OCI-LY1 (cell line): ENCODE measurements at regions not wholly inside any gene's neighbourhood (a gene's known extent, or its start where the extent isn't known, plus 50 kb on each side); places are given as distances from the start of the nearest gene placed in this dataset.

Experiments used
- H2AFZ ChIP-seq: fragments of 200-600 bp; sonication (generic), shearing (Covaris generic); 2 replicates; pipeline ENCODE4 v1.6.0; 2014; ENCODE audit warnings: antibody characterized with exemption, mild to moderate bottlenecking, low read length
- H3F3A ChIP-seq: fragments of 200-600 bp; sonication (generic), shearing (Covaris generic); 2 replicates; pipeline ENCODE4 v1.6.0; 2014; ENCODE audit warnings: mild to moderate bottlenecking, antibody characterized with exemption, low read length, moderate library complexity; ENCODE audit not compliant: insufficient read depth
- H3K27ac ChIP-seq: fragments of 200-600 bp; sonication (generic); 2 replicates; pipeline ENCODE4 v1.5.1; 2014; ENCODE audit warnings: low read length, mixed run types, mild to moderate bottlenecking, low read depth; ENCODE audit not compliant: poor library complexity, severe bottlenecking
- H3K27me3 ChIP-seq: fragments of 200-600 bp; sonication (generic); 2 replicates; pipeline ENCODE4 v1.6.0; 2014; ENCODE audit warnings: antibody characterized with exemption, mild to moderate bottlenecking, low read length, moderate library complexity; ENCODE audit not compliant: insufficient read depth
- H3K36me3 ChIP-seq: fragments of 200-600 bp; sonication (generic); 2 replicates; pipeline ENCODE4 v1.6.1; 2014; ENCODE audit warnings: mild to moderate bottlenecking, antibody characterized with exemption, low read length, moderate library complexity, mixed read lengths; ENCODE audit not compliant: insufficient read depth
- H3K4me1 ChIP-seq: fragments of 200-600 bp; sonication (generic); 2 replicates; pipeline ENCODE4 v1.5.1; 2014; ENCODE audit warnings: mild to moderate bottlenecking, low read length, moderate library complexity; ENCODE audit not compliant: insufficient read depth, severe bottlenecking
- H3K4me2 ChIP-seq: fragments of 200-600 bp; sonication (generic), shearing (Covaris generic); 2 replicates; pipeline ENCODE4 v1.6.1; 2014; ENCODE audit warnings: low read length
- H3K4me3 ChIP-seq: fragments of 200-600 bp; sonication (generic); 2 replicates; pipeline ENCODE4 v1.5.1; 2014; ENCODE audit warnings: low read length, low read depth, mild to moderate bottlenecking, mixed read lengths; ENCODE audit not compliant: poor library complexity, severe bottlenecking
- H3K79me2 ChIP-seq: fragments of 200-600 bp; shearing (Covaris generic); 2 replicates; pipeline ENCODE4 v1.6.1; 2016; ENCODE audit warnings: mixed run types, low read length, mixed read lengths; ENCODE audit not compliant: insufficient read depth
- H3K9ac ChIP-seq: fragments of 200-600 bp; sonication (generic), shearing (Covaris generic); 2 replicates; pipeline ENCODE4 v1.6.1; 2014; ENCODE audit warnings: mild to moderate bottlenecking, low read length, mixed read lengths
- H3K9me2 ChIP-seq: fragments of 200-600 bp; sonication (generic), shearing (Covaris generic); 2 replicates; pipeline ENCODE4 v1.6.1; 2014; ENCODE audit warnings: low read depth, mild to moderate bottlenecking, low read length, mixed read lengths
- H3K9me3 ChIP-seq: fragments of 200-600 bp; shearing (Covaris generic); 2 replicates; pipeline ENCODE4 v1.6.1; 2014; ENCODE audit warnings: low read length, mixed read lengths
- H4K20me1 ChIP-seq: fragments of 200-600 bp; sonication (generic), shearing (Covaris generic); 2 replicates; pipeline ENCODE4 v1.6.0; 2016; ENCODE audit warnings: mild to moderate bottlenecking, low read length; ENCODE audit not compliant: insufficient read depth
- EZH2 ChIP-seq: fragments of 200-600 bp; sonication (generic), shearing (Covaris generic); IDR thresholded peaks from 2 replicates; pipeline ENCODE4 v1.8.0; 2017; ENCODE audit warnings: borderline replicate concordance, mixed run types, mild to moderate bottlenecking, antibody characterized with exemption, low read length, moderate library complexity, mixed read lengths
- TF ChIP-seq, protein P1 (sequence below): fragments of 200-600 bp; sonication (generic), shearing (Covaris generic); IDR thresholded peaks from 2 replicates; pipeline ENCODE4 v1.5.1; 2017; ENCODE audit warnings: mild to moderate bottlenecking, antibody characterized with exemption, low read length, moderate library complexity, mixed read lengths

DNA sequence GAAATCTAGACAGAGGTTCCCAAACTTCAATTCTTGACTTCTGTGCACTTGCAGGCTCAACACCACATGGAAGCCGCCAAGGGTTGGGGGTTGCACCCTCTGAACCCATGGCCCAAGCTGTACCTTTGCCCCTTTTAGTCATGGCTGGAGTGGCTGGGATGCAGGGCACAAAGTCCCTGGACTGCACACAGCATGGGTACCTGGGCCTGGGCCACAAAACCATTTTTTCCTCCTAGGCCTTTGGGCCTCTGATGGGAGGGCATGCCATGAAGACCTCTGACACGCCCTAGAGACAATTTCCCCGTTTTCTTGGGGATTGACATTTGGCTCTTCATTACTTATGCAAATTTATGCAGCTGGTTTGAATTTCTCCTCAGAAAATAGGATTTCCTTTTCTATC is 342.0 kb downstream of the TPBG start:
- Histone ChIP-seq H2AFZ (no peak overlapping the region), H3K9ac (no peak overlapping the region), H4K20me1 (no peaks in the 10 kb centered on the region), H3K4me3 (no peak overlapping the region), H3K9me3 (no peaks in the 10 kb centered on the region), H3K27ac (no peak overlapping the region), H3F3A (no peaks in the 10 kb centered on the region), H3K27me3 (no peaks in the 10 kb centered on the region), H3K4me1 (no peaks in the 10 kb centered on the region), H3K79me2 (no peaks in the 10 kb centered on the region), H3K4me2 (no peak overlapping the region), H3K9me2 (no peaks in the 10 kb centered on the region), H3K36me3 (no peaks in the 10 kb centered on the region)
- TF ChIP-seq EZH2: no peak
- TF ChIP-seq, protein P1, sequence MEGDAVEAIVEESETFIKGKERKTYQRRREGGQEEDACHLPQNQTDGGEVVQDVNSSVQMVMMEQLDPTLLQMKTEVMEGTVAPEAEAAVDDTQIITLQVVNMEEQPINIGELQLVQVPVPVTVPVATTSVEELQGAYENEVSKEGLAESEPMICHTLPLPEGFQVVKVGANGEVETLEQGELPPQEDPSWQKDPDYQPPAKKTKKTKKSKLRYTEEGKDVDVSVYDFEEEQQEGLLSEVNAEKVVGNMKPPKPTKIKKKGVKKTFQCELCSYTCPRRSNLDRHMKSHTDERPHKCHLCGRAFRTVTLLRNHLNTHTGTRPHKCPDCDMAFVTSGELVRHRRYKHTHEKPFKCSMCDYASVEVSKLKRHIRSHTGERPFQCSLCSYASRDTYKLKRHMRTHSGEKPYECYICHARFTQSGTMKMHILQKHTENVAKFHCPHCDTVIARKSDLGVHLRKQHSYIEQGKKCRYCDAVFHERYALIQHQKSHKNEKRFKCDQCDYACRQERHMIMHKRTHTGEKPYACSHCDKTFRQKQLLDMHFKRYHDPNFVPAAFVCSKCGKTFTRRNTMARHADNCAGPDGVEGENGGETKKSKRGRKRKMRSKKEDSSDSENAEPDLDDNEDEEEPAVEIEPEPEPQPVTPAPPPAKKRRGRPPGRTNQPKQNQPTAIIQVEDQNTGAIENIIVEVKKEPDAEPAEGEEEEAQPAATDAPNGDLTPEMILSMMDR: no peak

DNA sequence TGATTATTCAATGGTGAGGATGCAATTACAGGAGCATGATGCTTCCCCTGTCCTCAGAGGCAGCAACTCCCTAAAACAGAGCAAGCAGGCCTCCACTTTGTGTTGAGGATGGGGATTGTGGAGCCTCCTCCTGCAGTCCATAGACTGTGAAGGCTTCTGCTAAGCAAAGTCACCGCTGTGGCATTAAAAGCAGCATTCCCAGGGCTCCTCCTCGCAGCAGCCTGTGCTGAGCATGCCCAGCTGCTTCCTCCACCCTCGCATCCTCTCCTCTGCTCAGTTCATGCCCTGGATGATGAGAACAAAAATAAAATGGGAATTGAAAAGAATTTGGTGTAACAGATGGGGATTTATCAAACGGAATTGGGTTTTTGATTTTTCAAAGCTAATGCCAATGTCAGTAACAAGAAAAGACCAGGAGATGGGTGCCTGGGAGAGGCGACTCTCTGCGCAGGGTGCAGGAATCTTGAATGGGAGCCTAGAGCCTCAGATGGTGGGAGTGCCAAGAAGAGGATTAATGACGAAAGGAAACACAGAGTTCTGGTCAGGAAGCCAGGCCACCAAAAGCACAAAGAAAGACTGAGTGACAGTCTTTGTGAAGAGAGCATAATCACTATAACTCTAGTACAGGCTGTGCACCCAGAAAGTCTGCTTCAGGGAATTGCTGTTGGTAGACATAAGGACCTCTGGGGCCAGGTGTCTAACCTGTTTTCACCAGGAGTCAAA is 347.6 kb downstream of the TPBG start:
- no peaks in the 10 kb centered on the region for H3K4me1 ChIP-seq
- no peak overlapping the region for H3K9ac ChIP-seq
- TF ChIP-seq, protein P1: no peak
- TF ChIP-seq EZH2: no peak
- H3K9me2 ChIP-seq: no peaks in the 10 kb centered on the region
- H3K27me3 ChIP-seq: no peaks in the 10 kb centered on the region
- no peaks in the 10 kb centered on the region for H4K20me1 ChIP-seq
- no peaks in the 10 kb centered on the region for H3K9me3 ChIP-seq
- no peak overlapping the region for H3K27ac ChIP-seq
- no peaks in the 10 kb centered on the region for H3K36me3 ChIP-seq
- no peak overlapping the region for H3K4me3 ChIP-seq
- no peak overlapping the region for H3K4me2 ChIP-seq
- H3K79me2 ChIP-seq: no peaks in the 10 kb centered on the region
- H2AFZ ChIP-seq: no peak overlapping the region
- H3F3A ChIP-seq: no peaks in the 10 kb centered on the region

DNA sequence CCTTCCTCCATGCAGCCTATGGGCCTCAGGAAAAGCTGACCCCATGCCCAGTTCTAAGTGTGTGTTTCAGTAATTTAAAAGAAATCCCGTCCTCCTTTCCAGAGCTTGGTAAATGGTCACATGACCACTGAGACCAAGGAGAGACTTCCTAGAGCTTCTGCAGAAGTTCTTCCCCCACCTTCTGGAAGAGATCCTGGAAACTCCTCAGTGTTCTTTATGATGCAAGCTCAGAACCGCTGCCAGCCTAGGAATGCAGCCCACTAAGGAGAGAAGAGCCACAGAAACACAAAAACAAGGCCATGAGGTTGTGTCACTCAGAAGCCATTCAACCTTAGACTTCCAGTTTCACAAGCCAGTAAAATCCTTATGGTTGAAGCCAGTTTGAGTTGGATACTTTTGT is 348.4 kb downstream of the TPBG start:
- Histone ChIP-seq H2AFZ (no peak overlapping the region), H3K4me2 (no peak overlapping the region)

More for the DNA sequence above, 348.4 kb downstream of the TPBG start:
- Histone ChIP-seq H3K4me3 (no peak overlapping the region), H3K4me1 (no peaks in the 10 kb centered on the region), H3K27ac (no peak overlapping the region), H3K27me3 (no peaks in the 10 kb centered on the region), H3K79me2 (no peaks in the 10 kb centered on the region), H3F3A (no peaks in the 10 kb centered on the region), H3K9me2 (no peaks in the 10 kb centered on the region), H3K9ac (no peak overlapping the region), H4K20me1 (no peaks in the 10 kb centered on the region), H3K36me3 (no peaks in the 10 kb centered on the region), H3K9me3 (no peaks in the 10 kb centered on the region)
- TF ChIP-seq, protein P1: no peak
- no peak for TF ChIP-seq EZH2
